Bone marrow (tissue), 2 donors: ENCODE measurements at regions not wholly inside any gene's neighbourhood (a gene's known extent, or its start where the extent isn't known, plus 50 kb on each side); places are given as distances from the start of the nearest gene placed in this dataset.

Experiments
- DNase-seq, 2 donors: peaks; one replicate each; lab custom pipeline; 2025; lab: John Stamatoyannopoulos, UW

GRCh38 chr2:103734911-103735310, 973.1 kb downstream of the TMEM182 start:
- no peak for DNase-seq

- no peak for DNase-seq
These were observed 976.3 kb downstream of the TMEM182 start for GRCh38 chr2:103738108-103738507.

GRCh38 chr2:103738606-103739005, 976.8 kb downstream of the TMEM182 start:
- no peak for DNase-seq

GRCh38 chr2:103739186-103739585, 977.4 kb downstream of the TMEM182 start:
- DNase-seq = no peak

- no peak for DNase-seq
These were observed 978.1 kb downstream of the TMEM182 start for GRCh38 chr2:103739921-103740320.

GRCh38 chr2:103740631-103741030, 978.8 kb downstream of the TMEM182 start:
- no peak for DNase-seq

GRCh38 chr2:103743195-103743594, 981.4 kb downstream of the TMEM182 start:
- DNase-seq = no peak

- no peak for DNase-seq
These were observed 992.7 kb downstream of the TMEM182 start for GRCh38 chr2:103754530-103754929.

GRCh38 chr2:103773884-103774283, 1012.1 kb downstream of the TMEM182 start:
- DNase-seq = no peak

GRCh38 chr2:103780088-103780702, 1018.4 kb downstream of the TMEM182 start:
- no peak for DNase-seq

- no peak for DNase-seq
These were observed 1019.5 kb downstream of the TMEM182 start for GRCh38 chr2:103781313-103781712.

- DNase-seq = no peak
These were observed 1022.4 kb downstream of the TMEM182 start for GRCh38 chr2:103784261-103784660.

- no peak for DNase-seq
These were observed 1023.6 kb downstream of the TMEM182 start for GRCh38 chr2:103785432-103785831.

GRCh38 chr2:103785956-103786355, 1024.1 kb downstream of the TMEM182 start:
- no peak for DNase-seq

GRCh38 chr2:103788389-103788788, 1026.6 kb downstream of the TMEM182 start:
- DNase-seq = no peak

GRCh38 chr2:103788951-103789350, 1027.1 kb downstream of the TMEM182 start:
- DNase-seq = no peak

GRCh38 chr2:103789381-103790095, 1027.7 kb downstream of the TMEM182 start:
- no peak for DNase-seq

- no peak for DNase-seq
These were observed 1030.2 kb downstream of the TMEM182 start for GRCh38 chr2:103792042-103792441.

GRCh38 chr2:103798291-103798690, 1036.5 kb downstream of the TMEM182 start:
- no peak for DNase-seq

- no peak for DNase-seq
These were observed 1042.2 kb downstream of the TMEM182 start for GRCh38 chr2:103804013-103804412.

GRCh38 chr2:103805746-103806145, 1043.9 kb downstream of the TMEM182 start:
- no peak for DNase-seq

GRCh38 chr2:103808814-103809213, 1045.1 kb upstream of the POU3F3 start:
- DNase-seq = no peak

GRCh38 chr2:103809415-103809814, 1044.5 kb upstream of the POU3F3 start:
- DNase-seq = no peak

GRCh38 chr2:103809941-103810441, 1043.9 kb upstream of the POU3F3 start:
- DNase-seq = no peak
